Osteocyte (in vitro differentiated cells): ENCODE measurements at regions not wholly inside any gene's neighbourhood (a gene's known extent, or its start where the extent isn't known, plus 50 kb on each side); places are given as distances from the start of the nearest gene placed in this dataset.

Experiments used
- DNase-seq: peaks from one replicate; pipeline ENCODE4 v3.0.0; 2021; ENCODE audit warnings: mixed read lengths; ENCODE audit not compliant: unreplicated experiment; ENCODE audit errors: extremely low spot score
- H3K27ac Mint-ChIP-seq: one replicate; pipeline ENCODE4 v1.8.0; 2021; ENCODE audit warnings: mild to moderate bottlenecking, mixed read lengths; ENCODE audit not compliant: unreplicated experiment
- H3K27me3 Mint-ChIP-seq: one replicate; pipeline ENCODE4 v1.8.0; 2021; ENCODE audit warnings: mixed read lengths; ENCODE audit not compliant: unreplicated experiment
- H3K36me3 Mint-ChIP-seq: one replicate; pipeline ENCODE4 v1.8.0; 2021; ENCODE audit warnings: mixed read lengths; ENCODE audit not compliant: unreplicated experiment
- H3K4me1 Mint-ChIP-seq: one replicate; pipeline ENCODE4 v1.8.0; 2021; ENCODE audit warnings: mixed read lengths; ENCODE audit not compliant: unreplicated experiment
- H3K4me3 Mint-ChIP-seq: one replicate; pipeline ENCODE4 v1.8.0; 2021; ENCODE audit warnings: mild to moderate bottlenecking, moderate library complexity, mixed read lengths; ENCODE audit not compliant: unreplicated experiment
- H3K9me3 Mint-ChIP-seq: one replicate; pipeline ENCODE4 v1.8.0; 2021; ENCODE audit warnings: mixed read lengths; ENCODE audit not compliant: unreplicated experiment
- TF ChIP-seq, protein P1 (sequence below): fragments of 200-600 bp; sonication (generic); IDR thresholded peaks from 2 replicates; pipeline ENCODE4 v1.5.0; 2021; ENCODE audit warnings: antibody characterized with exemption, mild to moderate bottlenecking, moderate library complexity

DNA sequence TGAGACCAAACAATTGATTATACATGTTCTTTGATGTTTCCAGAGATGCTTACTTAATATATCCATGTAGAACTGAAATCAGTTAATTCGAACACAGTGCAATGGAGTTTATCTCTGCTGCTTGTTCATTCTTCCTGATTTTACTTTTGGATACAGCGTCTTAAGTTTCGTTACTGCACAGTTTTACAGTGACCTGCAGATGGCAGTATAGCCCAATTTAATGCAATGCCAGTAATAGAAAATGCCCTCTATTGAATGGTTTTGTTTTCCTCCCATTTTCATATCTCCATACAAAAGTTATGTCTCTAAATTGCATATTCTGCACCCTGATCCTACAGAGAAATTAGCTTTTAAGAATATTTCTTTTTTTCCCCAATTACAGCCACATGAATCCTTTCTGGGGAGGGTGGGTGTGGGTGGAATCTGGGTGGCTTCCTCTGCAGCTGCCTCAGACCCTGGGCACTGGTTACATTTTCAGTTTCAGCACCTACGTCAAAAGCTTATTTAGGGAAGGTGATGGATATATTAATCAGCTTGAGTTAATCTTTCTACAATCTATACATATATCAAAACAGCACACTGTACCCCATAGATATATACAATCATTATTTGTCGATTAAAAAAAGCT is 101.1 kb upstream of the DCD start:
- Mint-ChIP-seq H3K4me3 (no peak overlapping the region), H3K9me3 (no peaks in the 10 kb centered on the region), H3K36me3 (no peaks in the 10 kb centered on the region), H3K27me3 (peaks cover 8% of the 10 kb centered on the region), H3K4me1 (no peaks in the 10 kb centered on the region), H3K27ac (no peak overlapping the region)
- no peak for DNase-seq
- TF ChIP-seq, protein P1, sequence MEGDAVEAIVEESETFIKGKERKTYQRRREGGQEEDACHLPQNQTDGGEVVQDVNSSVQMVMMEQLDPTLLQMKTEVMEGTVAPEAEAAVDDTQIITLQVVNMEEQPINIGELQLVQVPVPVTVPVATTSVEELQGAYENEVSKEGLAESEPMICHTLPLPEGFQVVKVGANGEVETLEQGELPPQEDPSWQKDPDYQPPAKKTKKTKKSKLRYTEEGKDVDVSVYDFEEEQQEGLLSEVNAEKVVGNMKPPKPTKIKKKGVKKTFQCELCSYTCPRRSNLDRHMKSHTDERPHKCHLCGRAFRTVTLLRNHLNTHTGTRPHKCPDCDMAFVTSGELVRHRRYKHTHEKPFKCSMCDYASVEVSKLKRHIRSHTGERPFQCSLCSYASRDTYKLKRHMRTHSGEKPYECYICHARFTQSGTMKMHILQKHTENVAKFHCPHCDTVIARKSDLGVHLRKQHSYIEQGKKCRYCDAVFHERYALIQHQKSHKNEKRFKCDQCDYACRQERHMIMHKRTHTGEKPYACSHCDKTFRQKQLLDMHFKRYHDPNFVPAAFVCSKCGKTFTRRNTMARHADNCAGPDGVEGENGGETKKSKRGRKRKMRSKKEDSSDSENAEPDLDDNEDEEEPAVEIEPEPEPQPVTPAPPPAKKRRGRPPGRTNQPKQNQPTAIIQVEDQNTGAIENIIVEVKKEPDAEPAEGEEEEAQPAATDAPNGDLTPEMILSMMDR, result peak; percentile 80

DNA sequence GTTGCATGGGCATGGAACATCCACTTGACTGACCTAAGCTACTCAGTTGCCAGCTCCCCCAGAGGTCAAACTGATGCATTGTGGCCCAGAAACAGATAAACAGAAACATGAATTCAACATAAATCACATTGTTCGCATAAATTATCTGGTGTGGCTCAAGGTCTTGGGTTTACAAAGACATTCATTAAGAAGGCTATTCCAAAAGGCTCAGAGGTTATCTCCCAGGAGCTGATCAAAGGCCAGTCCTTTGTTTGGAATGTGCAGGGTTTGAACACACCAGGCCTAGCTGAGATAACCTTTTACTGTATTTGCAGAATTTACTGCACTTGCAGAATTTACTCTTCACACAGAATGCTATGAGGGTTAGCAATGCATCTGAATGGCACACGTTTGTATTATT is 96.4 kb upstream of the DCD start:
- TF ChIP-seq, protein P1, result no peak
- no peak for DNase-seq
- Mint-ChIP-seq H3K36me3 (no peaks in the 10 kb centered on the region), H3K9me3 (no peaks in the 10 kb centered on the region), H3K27me3 (no peaks in the 10 kb centered on the region), H3K4me3 (no peak overlapping the region), H3K4me1 (no peaks in the 10 kb centered on the region), H3K27ac (no peak overlapping the region)

DNA sequence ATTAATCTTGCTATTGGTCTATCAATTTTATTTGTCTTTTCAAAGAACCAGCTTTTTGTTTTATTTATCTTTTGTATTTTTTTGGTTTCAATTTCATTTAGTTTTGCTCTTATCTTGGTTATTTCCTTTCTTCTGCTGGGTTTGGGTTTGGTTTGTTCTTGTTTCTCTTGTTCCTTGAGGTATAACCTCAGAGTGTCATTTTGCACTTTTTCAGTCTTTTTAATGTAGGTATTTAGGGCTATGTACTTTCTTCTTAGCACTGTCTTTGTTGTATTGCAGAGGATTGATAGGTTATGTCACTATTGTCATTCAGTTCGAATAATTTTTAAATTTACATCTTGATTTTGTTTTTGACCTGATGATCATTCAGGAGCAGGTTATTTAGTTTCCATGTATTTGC is 92.7 kb upstream of the DCD start:
- DNase-seq, result no peak
- Mint-ChIP-seq H3K27me3 (peaks cover 4% of the 10 kb centered on the region), H3K27ac (no peak overlapping the region), H3K4me1 (no peaks in the 10 kb centered on the region), H3K4me3 (no peak overlapping the region), H3K9me3 (no peaks in the 10 kb centered on the region), H3K36me3 (no peaks in the 10 kb centered on the region)
- TF ChIP-seq, protein P1, result no peak

DNA sequence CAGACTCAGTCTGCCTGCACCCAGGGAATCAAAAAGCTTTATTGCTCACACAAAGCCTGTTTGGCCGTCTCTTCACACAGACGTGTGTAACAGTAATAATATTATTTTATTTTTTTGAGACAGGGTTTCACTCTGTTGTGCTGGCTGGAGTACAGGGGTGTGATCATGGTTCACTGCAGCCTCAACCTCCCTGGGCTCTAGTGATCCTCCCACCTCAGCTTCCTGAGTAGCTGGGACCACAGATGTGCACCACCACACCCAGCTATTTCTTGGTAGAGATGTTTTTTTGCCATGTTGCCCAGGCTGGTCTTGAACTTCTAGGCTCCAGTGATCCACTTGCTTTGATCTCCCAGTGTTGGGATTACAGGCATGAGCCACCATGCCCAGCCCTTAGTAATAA is 88.4 kb upstream of the DCD start:
- no peaks in the 10 kb centered on the region for H3K4me1 Mint-ChIP-seq
- H3K27me3 Mint-ChIP-seq, result peaks cover 4% of the 10 kb centered on the region
- H3K9me3 Mint-ChIP-seq, result no peaks in the 10 kb centered on the region
- H3K4me3 Mint-ChIP-seq, result no peak overlapping the region
- no peak for DNase-seq
- no peaks in the 10 kb centered on the region for H3K36me3 Mint-ChIP-seq
- TF ChIP-seq, protein P1, result no peak
- no peak overlapping the region for H3K27ac Mint-ChIP-seq

DNA sequence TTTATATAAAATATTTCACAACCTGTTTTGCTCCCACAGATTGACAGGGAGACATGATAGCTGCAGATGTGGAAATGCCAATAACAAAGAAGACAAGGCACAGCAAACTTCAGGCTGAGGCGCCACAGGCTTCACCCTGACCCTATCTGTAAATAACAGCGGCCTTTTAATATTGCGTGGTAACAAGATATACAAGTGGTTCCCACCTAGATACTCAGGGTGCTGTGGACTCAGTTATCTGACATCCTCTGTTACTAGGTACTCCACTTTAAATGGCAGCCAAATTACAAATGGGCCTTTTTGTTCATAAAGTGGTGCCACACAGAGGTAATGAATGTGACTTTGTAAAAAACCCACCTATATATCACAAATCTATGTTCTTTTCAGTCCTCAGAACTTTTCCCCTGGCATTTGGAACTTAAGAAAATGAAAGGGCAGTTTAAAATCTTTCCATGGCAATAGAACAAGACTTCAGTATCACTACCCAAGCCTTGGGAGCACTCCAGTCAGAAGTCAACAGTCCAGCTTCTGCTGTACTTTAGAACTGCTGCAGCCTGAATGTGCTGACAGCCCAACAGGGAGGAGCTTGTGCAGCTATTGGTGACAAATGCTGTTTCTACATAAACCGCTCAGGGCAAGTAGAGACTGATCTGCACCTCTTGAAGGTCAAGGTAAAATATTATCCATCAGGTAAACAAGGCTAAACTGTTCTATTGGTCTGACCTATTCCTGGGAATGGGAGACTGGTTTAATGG is 86.2 kb upstream of the DCD start:
- Mint-ChIP-seq H3K9me3 (no peaks in the 10 kb centered on the region), H3K27ac (no peak overlapping the region), H3K27me3 (peaks cover 4% of the 10 kb centered on the region), H3K36me3 (no peaks in the 10 kb centered on the region), H3K4me1 (no peaks in the 10 kb centered on the region), H3K4me3 (no peak overlapping the region)
- no peak for DNase-seq
- TF ChIP-seq, protein P1, result no peak
